ENCODE measurements at regions not wholly inside any gene's neighbourhood (a gene's known extent, or its start where the extent isn't known, plus 50 kb on each side); places are given as distances from the start of the nearest gene placed in this dataset.

- TF ChIP-seq ZBTB10 (CRISPR knock-in tag; IDR thresholded peaks at IDR 0.05; ENCODE audit: borderline replicate concordance) (0 out of 2 replicates have a peak, but pooled peaks have one; percentile 77), MTA1 (CRISPR knock-in tag; IDR thresholded peaks at IDR 0.05; ENCODE audit: borderline replicate concordance) (no peak; the same call in 1 of the 2 replicates), ZNF782 (CRISPR knock-in tag; IDR thresholded peaks at IDR 0.05; ENCODE audit: borderline replicate concordance) (no peak), ARID2 (CRISPR knock-in tag; IDR thresholded peaks at IDR 0.05; ENCODE audit: borderline replicate concordance) (no peak), ZMAT3 (CRISPR knock-in tag; conservative IDR thresholded peaks at IDR 0.05) (0 out of 2 replicates have a peak, but pooled peaks have one; percentile 50), RAD21 (CRISPR knock-in tag; IDR thresholded peaks at IDR 0.05) (peak; percentile 74), AGO1 (IDR thresholded peaks at IDR 0.05; ENCODE audit: low read depth, low read length, poor library complexity, severe bottlenecking) (peak; percentile 53), CHD2 (IDR thresholded peaks at IDR 0.05; ENCODE audit: low read depth, low read length) (peak; percentile 57; the same call in 1 of the 2 replicates), TFDP2 (CRISPR knock-in tag; IDR thresholded peaks at IDR 0.05) (peak; percentile 47; the same call in 1 of the 2 replicates), ZNF672 (CRISPR knock-in tag; IDR thresholded peaks at IDR 0.05) (no peak), EED (CRISPR knock-in tag; IDR thresholded peaks at IDR 0.05) (no peak), SP5 (CRISPR knock-in tag; IDR thresholded peaks at IDR 0.05; ENCODE audit: borderline replicate concordance, low read depth) (0 out of 2 replicates have a peak, but pooled peaks have one; percentile 7), SRY (CRISPR knock-in tag; IDR thresholded peaks at IDR 0.05) (0 out of 2 replicates have a peak, but pooled peaks have one; percentile 38), PHF8 (CRISPR knock-in tag; IDR thresholded peaks at IDR 0.05) (peak; percentile 59), TCF7 (IDR thresholded peaks at IDR 0.05; ENCODE audit: low read depth) (no peak), ZNF160 (CRISPR knock-in tag; IDR thresholded peaks at IDR 0.05) (no peak), HOXA3 (CRISPR knock-in tag; IDR thresholded peaks at IDR 0.05) (peak; percentile 61), KMT2A (CRISPR knock-in tag; IDR thresholded peaks at IDR 0.05) (0 out of 2 replicates have a peak, but pooled peaks have one; percentile 27), LCORL (IDR thresholded peaks at IDR 0.05) (no peak), LCORL (CRISPR knock-in tag; IDR thresholded peaks at IDR 0.05) (peak; percentile 52; the same call in 1 of the 2 replicates), YY1 (IDR thresholded peaks at IDR 0.05; ENCODE audit: insufficient read depth, insufficient replicate concordance, low read depth, low read length) (peak; percentile 94), ZNF687 (CRISPR knock-in tag; IDR thresholded peaks at IDR 0.05) (peak; percentile 84)
Observed at GRCh38 chrX:40158036-40158706, 60.4 kb upstream of the BCOR start (continued).

Data from HepG2 (cell line).